Stimulated activated naive CD4-positive, alpha-beta T cell (primary cell): ENCODE measurements at regions not wholly inside any gene's neighbourhood (a gene's known extent, or its start where the extent isn't known, plus 50 kb on each side); places are given as distances from the start of the nearest gene placed in this dataset.

Experiments used
- DNase-seq, 6 experiments: peaks; one replicate each; lab custom pipeline; 2025; lab: John Stamatoyannopoulos, UW

GRCh38 chr11:120013325-120014250 lies 124.3 kb downstream of the TRIM29 start:
- DNase-seq, result no peak

DNA sequence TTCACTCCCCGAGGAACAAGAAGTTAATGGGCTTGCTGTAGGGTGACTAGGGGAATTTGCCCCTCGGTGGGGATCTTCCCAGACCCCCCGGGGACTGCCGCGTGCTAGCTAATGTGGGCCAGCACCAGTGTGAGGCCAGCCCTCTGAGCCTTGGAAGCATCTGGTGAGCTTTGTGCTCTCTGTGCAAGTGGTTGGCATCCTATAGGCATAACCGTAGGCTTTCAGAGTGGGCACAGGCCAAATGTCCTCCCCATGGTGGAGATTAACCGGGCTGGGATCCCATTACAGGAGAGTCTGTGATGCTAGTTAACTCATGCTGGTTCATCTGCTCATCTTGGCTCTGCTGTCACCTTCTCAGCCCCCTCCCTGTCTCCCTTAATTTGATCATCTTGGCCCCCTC lies 125.7 kb downstream of the TRIM29 start:
- DNase-seq, result no peak

- DNase-seq, result no peak
These were observed 126.1 kb downstream of the TRIM29 start for GRCh38 chr11:120011836-120012235.

- DNase-seq, result no peak
These were observed 127.1 kb downstream of the TRIM29 start for GRCh38 chr11:120010775-120011174.

- no peak for DNase-seq
These were observed 128.0 kb downstream of the TRIM29 start for GRCh38 chr11:120009938-120010337.

DNA sequence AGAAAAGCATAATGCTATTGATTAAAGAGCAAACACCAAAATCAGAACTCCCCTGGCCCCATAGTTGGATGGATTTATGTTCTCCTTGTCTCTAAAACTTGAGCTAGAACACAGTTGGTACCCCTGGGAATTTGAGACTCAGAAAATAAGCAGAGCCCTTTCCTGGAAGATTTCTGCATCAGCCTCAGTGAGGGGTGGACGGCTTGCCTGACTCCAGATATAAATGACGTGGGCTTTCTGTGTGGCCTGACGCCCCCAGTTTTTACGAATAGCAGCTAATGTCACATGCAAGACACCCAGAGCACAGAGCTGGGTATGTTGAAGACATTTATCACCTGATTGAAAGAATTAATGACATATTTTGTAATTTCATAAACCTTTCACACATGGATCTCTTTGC lies 130.8 kb downstream of the TRIM29 start:
- DNase-seq, result no peak

- no peak for DNase-seq
These were observed 133.2 kb downstream of the TRIM29 start for GRCh38 chr11:120004723-120005122.

DNA sequence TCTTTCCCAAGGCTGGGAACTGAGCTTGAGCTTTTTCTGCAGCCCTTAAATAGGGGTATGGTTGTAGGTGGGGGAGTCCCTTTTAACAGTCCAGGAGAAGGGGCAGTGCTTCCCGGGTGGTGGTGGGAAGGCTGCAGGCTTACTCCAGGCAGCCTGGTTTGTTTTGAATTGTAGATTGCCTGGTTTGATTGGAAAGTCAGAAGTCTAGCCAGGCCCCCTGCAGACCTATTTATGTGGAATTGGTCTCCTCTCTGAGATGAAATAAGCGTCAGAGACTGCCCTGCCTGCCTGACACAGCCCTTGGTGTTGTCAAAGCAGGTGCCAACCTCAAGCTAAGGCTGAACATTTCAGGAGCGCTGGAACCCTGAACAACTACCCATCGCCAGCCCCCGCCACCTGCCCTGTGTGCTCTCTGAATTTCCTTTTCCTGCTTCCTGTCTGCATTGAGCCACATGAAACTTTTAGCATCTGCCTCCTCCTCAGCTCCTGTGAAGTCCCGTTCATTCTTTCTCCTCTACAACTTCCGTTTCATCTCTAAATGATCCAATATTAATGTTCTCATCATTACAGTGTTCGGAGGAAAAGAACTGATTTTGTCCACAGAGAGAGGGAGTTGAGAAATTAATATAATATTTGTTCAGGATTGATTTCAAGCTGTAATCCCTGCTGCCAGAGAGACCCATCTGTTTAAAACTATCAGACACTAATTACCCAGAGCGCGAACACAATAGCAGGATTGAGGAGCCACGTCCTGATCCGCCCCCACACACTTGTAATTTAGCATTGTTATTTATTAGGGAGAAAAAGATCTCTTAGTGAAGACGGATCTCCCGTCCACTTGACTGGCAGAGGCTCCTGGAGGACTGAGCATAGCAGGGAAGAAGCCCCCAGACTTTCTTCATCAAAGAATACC lies 136.5 kb downstream of the TRIM29 start:
- no peak for DNase-seq

GRCh38 chr11:119999220-119999619 lies 138.7 kb downstream of the TRIM29 start:
- DNase-seq, result no peak

DNA sequence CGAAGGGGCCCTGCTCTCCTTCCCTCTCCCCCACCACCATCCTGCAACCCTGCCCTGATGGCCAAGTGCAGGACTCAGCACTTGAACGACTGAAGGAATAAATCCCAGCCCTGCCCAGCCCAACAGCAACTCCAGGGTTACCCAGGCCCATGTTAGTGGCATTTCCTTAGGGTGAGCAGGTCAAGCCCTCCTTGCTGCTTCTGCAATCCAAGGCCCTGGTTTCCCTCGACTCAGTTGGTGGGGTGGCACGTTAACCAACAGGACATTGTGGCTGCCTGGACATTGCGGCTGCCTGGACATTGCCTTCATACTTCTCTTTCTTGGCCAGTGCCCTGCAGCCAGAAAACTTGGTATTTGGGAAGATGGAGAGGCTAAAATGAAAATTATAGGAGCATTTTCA lies 141.4 kb downstream of the TRIM29 start:
- no peak for DNase-seq

DNA sequence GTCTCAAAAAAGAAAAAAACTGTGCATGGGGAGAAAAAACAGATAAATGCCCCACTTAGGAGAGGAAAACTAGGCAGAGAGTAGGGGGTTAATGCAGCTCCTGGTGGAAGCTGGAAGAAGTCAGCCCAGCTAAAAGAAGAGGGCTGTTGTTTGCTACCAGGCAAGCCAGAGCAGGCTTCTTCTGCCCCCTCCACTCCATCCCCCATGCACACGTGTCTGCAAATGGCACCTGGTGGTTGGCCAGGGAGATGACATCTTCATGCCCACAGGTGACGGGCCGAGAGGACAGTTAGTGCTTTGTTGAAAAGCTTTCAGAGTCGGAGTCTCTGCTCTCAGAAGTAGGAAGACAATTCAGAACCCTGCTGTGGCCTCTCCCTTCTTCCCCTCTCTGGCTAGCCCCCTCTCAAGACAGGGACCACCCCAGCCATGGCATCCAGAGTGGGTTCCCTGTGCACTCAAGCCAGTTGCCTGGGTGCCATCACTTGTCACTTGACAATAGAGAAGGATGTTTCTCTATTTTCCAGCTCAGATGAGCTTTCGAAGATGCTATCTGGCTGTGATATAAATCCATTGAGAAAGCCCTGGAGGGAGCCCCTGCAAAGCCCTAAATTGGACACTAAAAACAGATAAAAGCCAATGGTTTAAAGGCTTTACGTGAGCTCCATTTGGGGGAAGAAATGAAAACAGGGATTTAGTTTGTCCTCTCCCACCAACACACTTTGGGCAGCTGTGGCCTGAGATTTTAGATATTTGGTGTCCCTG lies 142.0 kb downstream of the TRIM29 start:
- no peak for DNase-seq

- DNase-seq, result no peak
These were observed 144.2 kb downstream of the TRIM29 start for GRCh38 chr11:119993722-119994121.

DNA sequence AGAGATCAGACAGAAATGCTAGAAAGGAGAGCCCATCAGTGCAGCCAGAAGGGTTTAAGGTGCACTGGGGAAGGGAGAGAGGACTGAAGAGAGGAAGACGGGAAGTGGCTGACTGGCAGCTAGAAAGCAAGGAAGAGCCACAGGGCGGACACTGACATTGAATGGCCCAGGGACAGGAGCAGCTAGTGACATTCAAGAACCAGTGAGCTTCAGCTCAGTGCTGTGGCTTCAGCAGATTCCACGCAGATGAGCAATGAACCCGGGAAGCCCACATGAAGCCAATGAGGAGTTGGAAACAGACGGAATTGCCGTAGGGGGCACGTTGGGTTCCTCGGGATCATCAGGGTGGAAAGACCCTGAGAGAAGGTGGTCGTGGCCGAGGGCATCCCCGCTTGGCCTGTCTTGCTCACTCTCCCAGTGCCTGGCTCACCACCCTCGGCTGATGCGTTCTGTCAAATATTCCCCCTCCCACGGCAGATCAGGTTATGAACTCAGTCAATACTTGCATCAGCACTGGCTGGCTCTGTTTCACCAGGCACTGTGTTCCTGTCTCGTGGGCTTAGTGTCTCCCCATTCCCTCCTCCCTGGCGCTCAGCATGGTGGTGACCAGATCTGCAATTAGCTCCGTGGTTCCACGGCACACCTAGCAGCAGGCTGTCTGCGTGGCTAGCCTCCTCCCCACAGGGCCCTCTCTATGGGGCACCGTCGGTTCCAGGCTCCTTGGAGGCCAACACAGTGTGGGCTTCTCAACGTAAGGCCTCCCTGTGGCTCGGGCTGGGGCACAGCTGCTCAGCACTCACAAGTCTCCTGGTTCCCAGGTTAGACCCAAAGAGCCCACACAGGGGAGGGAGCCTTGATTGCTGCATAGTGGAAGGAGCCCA lies 145.5 kb downstream of the TRIM29 start:
- DNase-seq, result no peak

DNA sequence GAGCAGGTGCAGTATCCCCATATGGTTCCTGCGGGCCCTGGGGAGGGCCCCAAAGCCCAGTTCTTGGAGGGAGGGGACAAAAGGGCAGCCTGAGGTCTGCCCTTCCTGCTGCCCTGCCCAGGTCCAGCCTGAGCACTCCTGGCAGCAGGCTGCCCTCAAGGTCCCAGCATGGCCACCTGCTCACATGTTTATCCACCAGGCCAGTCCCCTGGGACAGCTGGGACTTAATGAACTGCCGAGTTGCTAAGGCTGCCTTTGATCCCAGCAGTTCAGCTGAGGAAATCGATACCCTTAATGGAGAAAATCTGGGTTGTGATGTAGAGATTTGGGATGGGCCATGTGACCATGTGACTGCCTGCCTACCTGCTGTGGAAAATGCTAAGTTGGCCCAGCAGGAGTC lies 146.2 kb downstream of the TRIM29 start:
- DNase-seq, result no peak

GRCh38 chr11:119991022-119991404 lies 146.9 kb downstream of the TRIM29 start:
- no peak for DNase-seq

- no peak for DNase-seq
These were observed 147.4 kb downstream of the TRIM29 start for GRCh38 chr11:119990309-119991021.

GRCh38 chr11:119989159-119989821 lies 148.6 kb downstream of the TRIM29 start:
- DNase-seq, result no peak

DNA sequence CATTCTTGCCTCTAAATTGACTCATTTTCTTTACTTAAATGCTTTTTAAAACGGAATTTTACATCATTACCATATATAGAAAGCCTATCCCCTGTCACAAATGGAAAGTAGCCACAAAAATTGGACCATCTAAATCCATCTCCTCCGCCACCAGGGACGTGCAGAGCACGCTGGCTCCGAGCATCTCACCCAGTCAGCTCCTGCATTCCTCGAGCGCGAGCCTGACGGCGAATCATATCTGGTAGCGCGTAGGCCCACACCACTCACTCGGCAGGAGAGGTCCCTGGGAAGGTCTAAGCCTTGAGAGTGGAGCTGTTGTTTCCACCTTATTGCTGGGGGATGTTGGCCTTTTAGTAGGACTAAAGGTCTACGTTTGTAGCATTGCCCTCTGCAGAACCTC lies 152.4 kb downstream of the TRIM29 start:
- no peak for DNase-seq

GRCh38 chr11:119983816-119984215 lies 154.1 kb downstream of the TRIM29 start:
- no peak for DNase-seq

- no peak for DNase-seq
These were observed 154.6 kb downstream of the TRIM29 start for GRCh38 chr11:119983240-119983732.
